ENCODE measurements at regions not wholly inside any gene's neighbourhood (a gene's known extent, or its start where the extent isn't known, plus 50 kb on each side); places are given as distances from the start of the nearest gene placed in this dataset.

DNA sequence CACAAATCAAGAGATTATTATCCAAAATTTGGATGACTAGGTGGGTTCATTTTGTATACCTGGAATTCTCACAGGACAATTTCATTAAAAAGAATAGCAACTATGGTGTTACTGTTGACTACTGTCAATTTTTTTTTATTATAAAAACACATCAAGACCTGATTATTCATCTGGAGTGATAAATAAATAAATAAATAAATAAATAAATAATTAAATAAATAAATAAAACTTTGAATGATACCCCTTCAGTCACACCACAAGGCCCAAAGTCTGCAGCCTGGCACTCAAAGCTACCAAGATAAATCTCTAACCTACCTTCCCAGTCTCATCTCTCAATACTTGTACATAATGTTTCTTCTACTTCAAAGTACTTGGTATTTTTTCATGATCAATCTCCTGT lies 294.0 kb upstream of the KLHL29 start:
- TF ChIP-seq Cebpa-rat (IDR thresholded peaks at IDR 0.05): no peak

DNA sequence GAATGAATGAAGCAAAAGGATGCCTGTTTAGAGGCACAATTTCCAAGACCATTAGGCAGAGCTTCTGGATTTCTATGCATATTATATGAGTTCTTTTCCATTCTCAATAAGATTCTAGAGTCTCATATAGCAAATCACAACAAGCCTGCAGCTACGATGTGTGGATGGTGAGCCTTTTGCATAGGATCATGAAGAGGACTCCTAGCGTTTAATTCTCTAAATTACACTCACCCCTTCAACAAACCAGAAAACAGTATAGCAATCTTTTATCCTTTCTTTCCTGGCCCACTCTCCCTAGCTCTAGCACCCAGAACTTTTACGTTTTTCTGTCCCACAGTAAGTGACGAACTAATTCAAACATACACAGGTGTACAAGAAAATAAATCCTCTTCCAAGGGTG lies 293.1 kb upstream of the KLHL29 start:
- Histone ChIP-seq H3K4me1 (no peaks in the 10 kb centered on the region), H3K9ac (no peak overlapping the region), H3K27me3 (no peaks in the 10 kb centered on the region), H3K27ac (no peak overlapping the region), H3K4me3 (no peak overlapping the region), H4K20me1 (no peaks in the 10 kb centered on the region), H3K9me3 (replicated peaks in 1 of 11) (peaks cover 0 to 23% (median 14%) of the 10 kb centered on the region in 11 experiments; a peak in 14 of 22 replicates), H3K36me3 (no peaks in the 10 kb centered on the region), H3K4me2 (no peak overlapping the region)
- no peak for TF ChIP-seq Cebpa-rat (IDR thresholded peaks at IDR 0.05)

More for the DNA sequence above, 294.0 kb upstream of the KLHL29 start:
- Histone ChIP-seq H3K27ac (no peak overlapping the region), H3K9ac (no peak overlapping the region), H3K27me3 (no peaks in the 10 kb centered on the region), H3K9me3 (replicated peaks in 1 of 11) (peaks cover 0 to 23% (median 14%) of the 10 kb centered on the region in 11 experiments; a peak in 14 of 22 replicates), H3K4me1 (no peaks in the 10 kb centered on the region), H3K36me3 (no peaks in the 10 kb centered on the region), H3K4me2 (no peak overlapping the region), H3K4me3 (no peak overlapping the region), H4K20me1 (no peaks in the 10 kb centered on the region)

DNA sequence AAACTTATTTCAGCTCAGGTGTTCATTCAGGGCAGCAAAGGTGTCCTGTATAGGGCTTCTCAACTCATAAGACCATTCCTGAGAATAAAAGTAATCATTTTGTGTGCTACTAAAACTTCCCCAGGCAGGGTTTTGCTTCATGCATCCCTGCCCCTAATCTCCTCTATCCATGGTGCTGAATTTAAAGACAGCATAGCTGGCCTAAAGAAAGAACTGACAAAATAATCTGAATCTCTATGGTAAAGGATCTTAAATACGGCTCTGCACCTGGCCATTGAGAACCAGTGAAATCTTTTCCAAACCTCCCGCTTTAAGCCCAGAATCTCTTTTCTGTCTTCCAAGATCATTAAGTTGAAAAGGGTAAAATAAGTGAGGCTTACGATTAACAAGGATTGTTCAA lies 292.1 kb upstream of the KLHL29 start:
- peaks cover 0 to 21% (median 14%) of the 10 kb centered on the region in 11 experiments; a peak in 14 of 22 replicates for H3K9me3 ChIP-seq (replicated peaks in 1 of 11)
- H3K4me1 ChIP-seq: no peaks in the 10 kb centered on the region
- no peak overlapping the region for H3K9ac ChIP-seq
- no peaks in the 10 kb centered on the region for H3K27me3 ChIP-seq
- H3K4me3 ChIP-seq: no peak overlapping the region
- no peaks in the 10 kb centered on the region for H3K36me3 ChIP-seq
- H4K20me1 ChIP-seq: no peaks in the 10 kb centered on the region
- H3K27ac ChIP-seq: no peak overlapping the region
- no peak for TF ChIP-seq Cebpa-rat (IDR thresholded peaks at IDR 0.05)
- H3K4me2 ChIP-seq: no peak overlapping the region

DNA sequence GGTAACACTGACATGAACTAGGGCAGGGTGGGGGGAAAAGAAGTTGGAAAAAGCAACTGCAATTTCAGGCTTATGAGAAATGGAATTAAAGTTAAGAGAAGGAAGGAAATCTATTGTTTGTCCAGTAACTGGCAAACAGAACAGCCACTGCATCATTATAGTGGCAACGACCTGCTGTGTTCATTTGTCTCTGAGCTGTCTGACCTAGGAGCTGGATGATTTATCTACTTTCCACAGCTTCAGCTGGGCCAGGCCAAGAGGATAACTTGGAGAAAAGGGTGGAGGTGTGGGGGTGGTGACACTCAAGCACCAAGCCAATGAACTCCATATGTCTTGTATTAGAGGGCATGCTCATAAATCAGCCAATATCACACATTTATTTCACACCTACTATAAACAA lies 291.5 kb upstream of the KLHL29 start:
- Histone ChIP-seq H3K27ac (no peak overlapping the region), H3K9me3 (replicated peaks in 1 of 11) (peaks cover 0 to 14% (median 10%) of the 10 kb centered on the region in 11 experiments; a peak in 14 of 22 replicates), H3K4me1 (no peaks in the 10 kb centered on the region), H3K27me3 (no peaks in the 10 kb centered on the region), H3K9ac (no peak overlapping the region), H4K20me1 (no peaks in the 10 kb centered on the region), H3K36me3 (no peaks in the 10 kb centered on the region), H3K4me3 (no peak overlapping the region), H3K4me2 (no peak overlapping the region)
- TF ChIP-seq Cebpa-rat (IDR thresholded peaks at IDR 0.05): no peak

- TF ChIP-seq Cebpa-rat (IDR thresholded peaks at IDR 0.05): no peak
- H3K4me2 ChIP-seq: no peak overlapping the region
These were observed 287.9 kb upstream of the KLHL29 start for GRCh38 chr2:23096906-23097602.

GRCh38 chr2:23100406-23100805 lies 284.6 kb upstream of the KLHL29 start:
- Histone ChIP-seq H3K4me3 (no peak overlapping the region), H3K9me3 (replicated peaks in 1 of 11) (no peaks in the 10 kb centered on the region; a peak in 2 of 22 replicates), H3K36me3 (no peaks in the 10 kb centered on the region), H3K27ac (no peak overlapping the region), H4K20me1 (no peaks in the 10 kb centered on the region), H3K27me3 (no peaks in the 10 kb centered on the region), H3K9ac (no peak overlapping the region), H3K4me1 (no peaks in the 10 kb centered on the region), H3K4me2 (no peak overlapping the region)
- no peak for TF ChIP-seq Cebpa-rat (IDR thresholded peaks at IDR 0.05)

More at GRCh38 chr2:23096906-23097602, 287.9 kb upstream of the KLHL29 start:
- Histone ChIP-seq H3K4me3 (no peak overlapping the region), H3K9ac (no peak overlapping the region), H4K20me1 (no peaks in the 10 kb centered on the region), H3K36me3 (no peaks in the 10 kb centered on the region), H3K4me1 (no peaks in the 10 kb centered on the region), H3K27ac (no peak overlapping the region), H3K9me3 (replicated peaks in 1 of 11) (no peaks in the 10 kb centered on the region; a peak in 2 of 22 replicates), H3K27me3 (no peaks in the 10 kb centered on the region)

DNA sequence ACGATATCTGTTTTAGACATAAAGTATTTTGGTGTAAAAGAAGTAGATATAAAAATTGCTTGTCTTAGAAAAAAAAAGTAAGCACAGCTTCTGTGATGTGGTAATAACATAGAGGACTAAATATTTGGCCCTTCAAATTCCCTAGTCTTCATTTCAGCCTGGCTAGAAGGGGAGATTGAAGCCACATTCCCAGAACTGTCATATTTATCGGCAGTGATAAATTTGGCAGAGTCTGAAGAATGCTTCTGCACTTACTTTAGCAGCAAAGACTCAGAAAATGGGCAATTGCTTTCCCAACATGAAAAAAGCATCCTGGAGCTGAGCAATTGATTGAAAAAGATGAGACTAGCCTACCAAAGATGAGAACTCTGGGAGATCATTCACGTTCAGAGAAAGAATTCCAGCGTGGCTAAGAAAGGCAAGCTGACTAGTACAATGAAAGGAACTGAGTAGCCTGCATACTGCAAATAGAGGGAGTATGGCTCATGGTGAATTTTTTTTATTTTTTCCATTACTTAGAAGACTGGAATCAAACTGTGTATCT lies 278.7 kb upstream of the KLHL29 start:
- H3K36me3 ChIP-seq: no peaks in the 10 kb centered on the region
- no peaks in the 10 kb centered on the region for H3K4me1 ChIP-seq
- H4K20me1 ChIP-seq: no peaks in the 10 kb centered on the region
- H3K9ac ChIP-seq: no peak overlapping the region
- H3K4me2 ChIP-seq: no peak overlapping the region
- H3K27me3 ChIP-seq: no peaks in the 10 kb centered on the region
- no peak for TF ChIP-seq Cebpa-rat (IDR thresholded peaks at IDR 0.05)
- no peak overlapping the region for H3K4me3 ChIP-seq
- peaks cover 0 to 16% (median 9%) of the 10 kb centered on the region in 11 experiments; a peak in 13 of 22 replicates for H3K9me3 ChIP-seq (replicated peaks in 1 of 11)
- H3K27ac ChIP-seq: no peak overlapping the region

GRCh38 chr2:23107327-23107941 lies 277.5 kb upstream of the KLHL29 start:
- Histone ChIP-seq H3K9ac (no peak overlapping the region), H3K9me3 (replicated peaks in 1 of 11) (peaks cover 0 to 16% (median 9%) of the 10 kb centered on the region in 11 experiments; a peak in 13 of 22 replicates), H3K4me3 (no peak overlapping the region), H3K27ac (no peak overlapping the region), H3K27me3 (no peaks in the 10 kb centered on the region), H3K4me1 (no peaks in the 10 kb centered on the region), H3K4me2 (no peak overlapping the region), H3K36me3 (no peaks in the 10 kb centered on the region), H4K20me1 (no peaks in the 10 kb centered on the region)
- no peak for TF ChIP-seq Cebpa-rat (IDR thresholded peaks at IDR 0.05)

- Histone ChIP-seq H3K4me2 (no peak overlapping the region), H3K27me3 (no peaks in the 10 kb centered on the region), H3K4me3 (no peak overlapping the region), H3K27ac (no peak overlapping the region), H3K9ac (no peak overlapping the region), H4K20me1 (no peaks in the 10 kb centered on the region), H3K36me3 (no peaks in the 10 kb centered on the region), H3K9me3 (replicated peaks in 1 of 11) (peaks cover 0 to 16% (median 9%) of the 10 kb centered on the region in 11 experiments; a peak in 13 of 22 replicates), H3K4me1 (no peaks in the 10 kb centered on the region)
- TF ChIP-seq Cebpa-rat (IDR thresholded peaks at IDR 0.05): no peak
These were observed 273.7 kb upstream of the KLHL29 start for GRCh38 chr2:23111263-23111662.
